ENCODE measurements at regions not wholly inside any gene's neighbourhood (a gene's known extent, or its start where the extent isn't known, plus 50 kb on each side); places are given as distances from the start of the nearest gene placed in this dataset.

- no peak for TF ChIP-seq SMAD3 (CRISPR knock-in tag; IDR thresholded peaks at IDR 0.05; ENCODE audit: borderline replicate concordance)
- TF ChIP-seq FOXP1 (CRISPR knock-in tag; IDR thresholded peaks at IDR 0.05; ENCODE audit: borderline replicate concordance) = no peak
- TF ChIP-seq NR2C2 (CRISPR knock-in tag; IDR thresholded peaks at IDR 0.05) = no peak
- TF ChIP-seq, protein P1, sequence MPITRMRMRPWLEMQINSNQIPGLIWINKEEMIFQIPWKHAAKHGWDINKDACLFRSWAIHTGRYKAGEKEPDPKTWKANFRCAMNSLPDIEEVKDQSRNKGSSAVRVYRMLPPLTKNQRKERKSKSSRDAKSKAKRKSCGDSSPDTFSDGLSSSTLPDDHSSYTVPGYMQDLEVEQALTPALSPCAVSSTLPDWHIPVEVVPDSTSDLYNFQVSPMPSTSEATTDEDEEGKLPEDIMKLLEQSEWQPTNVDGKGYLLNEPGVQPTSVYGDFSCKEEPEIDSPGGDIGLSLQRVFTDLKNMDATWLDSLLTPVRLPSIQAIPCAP (CRISPR knock-in tag; IDR thresholded peaks at IDR 0.05) = no peak
- TF ChIP-seq, protein P2, sequence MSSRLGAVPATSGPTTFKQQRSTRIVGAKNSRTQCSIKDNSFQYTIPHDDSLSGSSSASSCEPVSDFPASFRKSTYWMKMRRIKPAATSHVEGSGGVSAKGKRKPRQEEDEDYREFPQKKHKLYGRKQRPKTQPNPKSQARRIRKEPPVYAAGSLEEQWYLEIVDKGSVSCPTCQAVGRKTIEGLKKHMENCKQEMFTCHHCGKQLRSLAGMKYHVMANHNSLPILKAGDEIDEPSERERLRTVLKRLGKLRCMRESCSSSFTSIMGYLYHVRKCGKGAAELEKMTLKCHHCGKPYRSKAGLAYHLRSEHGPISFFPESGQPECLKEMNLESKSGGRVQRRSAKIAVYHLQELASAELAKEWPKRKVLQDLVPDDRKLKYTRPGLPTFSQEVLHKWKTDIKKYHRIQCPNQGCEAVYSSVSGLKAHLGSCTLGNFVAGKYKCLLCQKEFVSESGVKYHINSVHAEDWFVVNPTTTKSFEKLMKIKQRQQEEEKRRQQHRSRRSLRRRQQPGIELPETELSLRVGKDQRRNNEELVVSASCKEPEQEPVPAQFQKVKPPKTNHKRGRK (CRISPR knock-in tag; IDR thresholded peaks at IDR 0.05; ENCODE audit: borderline replicate concordance) = no peak
- TF ChIP-seq CTCF (IDR thresholded peaks at IDR 0.05) = no peak
- TF ChIP-seq ATF3 (CRISPR knock-in tag; conservative IDR thresholded peaks at IDR 0.05) = no peak
Observed at GRCh38 chr3:30112411-30112810, 494.0 kb upstream of the TGFBR2 start.
